MG63 (cell line): ENCODE measurements at regions not wholly inside any gene's neighbourhood (a gene's known extent, or its start where the extent isn't known, plus 50 kb on each side); places are given as distances from the start of the nearest gene placed in this dataset.

Experiments
- DNase-seq: peaks from one replicate; pipeline ENCODE4 v3.0.0-alpha.2; 2020
- H3K27me3 ChIP-seq: fragments of 250-450 bp; sonication (Bioruptor Pico); 2 replicates; pipeline ENCODE4 v1.5.1; 2020; ENCODE audit warnings: mild to moderate bottlenecking, moderate library complexity
- H3K36me3 ChIP-seq: fragments of 250-450 bp; sonication (Bioruptor Pico); 2 replicates; pipeline ENCODE4 v1.5.1; 2020; ENCODE audit warnings: mild to moderate bottlenecking, moderate library complexity
- H3K4me3 ChIP-seq: fragments of 250-450 bp; sonication (Bioruptor Pico); 2 replicates; pipeline ENCODE4 v1.5.1; 2020; ENCODE audit warnings: mild to moderate bottlenecking, moderate library complexity
- H3K9me3 ChIP-seq: fragments of 250-450 bp; sonication (Bioruptor Pico); 2 replicates; pipeline ENCODE4 v1.5.1; 2020; ENCODE audit warnings: mild to moderate bottlenecking, moderate library complexity

DNA sequence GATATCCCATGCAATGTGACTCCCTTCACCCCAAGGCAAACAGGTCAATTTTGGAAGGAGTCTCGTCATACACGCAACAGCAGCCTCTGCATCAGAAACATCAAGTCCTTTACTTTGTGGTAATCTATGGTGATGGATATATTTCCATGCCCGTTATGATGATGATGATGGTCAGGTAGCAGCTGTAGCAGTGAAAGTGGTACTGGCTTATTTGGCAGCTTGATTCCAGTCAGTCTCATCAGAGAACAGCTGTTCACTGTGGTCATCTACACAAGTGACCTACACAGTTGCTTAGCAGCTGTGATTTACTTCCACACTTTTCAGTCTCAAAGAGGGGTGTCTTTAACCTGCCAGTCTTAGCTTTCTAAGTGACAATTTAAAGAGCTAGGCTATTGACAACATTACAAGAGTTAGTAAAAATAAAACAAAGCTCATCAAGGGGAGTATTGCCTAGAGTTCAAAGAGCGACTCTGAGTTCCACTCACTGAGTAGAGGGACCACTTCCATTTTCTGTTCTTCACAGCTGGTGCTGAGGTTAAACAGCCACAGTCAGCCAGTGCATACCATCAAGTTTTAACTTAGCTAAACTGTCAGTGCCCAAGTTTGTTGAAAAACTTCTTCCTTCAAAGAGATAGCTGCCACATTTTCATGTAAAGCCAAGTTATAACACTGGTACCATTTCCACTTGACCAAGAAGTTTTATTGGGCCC is 587.4 kb upstream of the KCNMB2 start:
- Histone ChIP-seq H3K36me3 (no peaks in the 10 kb centered on the region), H3K9me3 (no peaks in the 10 kb centered on the region), H3K4me3 (no peak overlapping the region), H3K27me3 (no peaks in the 10 kb centered on the region)
- no peak for DNase-seq

DNA sequence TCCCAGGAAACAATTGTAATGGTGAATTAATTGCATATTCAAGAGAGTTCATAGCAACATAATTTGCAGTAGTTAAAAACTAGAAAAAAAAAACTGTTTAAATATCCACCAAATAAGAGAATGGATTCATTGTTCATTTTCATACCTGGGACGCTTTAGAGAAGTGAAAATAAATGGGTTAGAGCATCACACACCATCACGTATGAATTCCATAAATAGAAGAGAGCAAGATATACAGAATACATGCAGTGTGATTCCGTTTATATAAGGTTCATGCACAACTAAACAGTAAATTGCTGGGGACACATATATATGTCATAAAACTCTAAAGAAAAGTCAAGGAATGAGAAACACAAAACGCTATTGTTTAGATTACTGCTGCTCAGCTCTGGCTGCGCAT is 577.0 kb upstream of the KCNMB2 start:
- Histone ChIP-seq H3K36me3 (no peaks in the 10 kb centered on the region), H3K27me3 (no peaks in the 10 kb centered on the region), H3K9me3 (no peaks in the 10 kb centered on the region), H3K4me3 (no peak overlapping the region)
- no peak for DNase-seq

- no peak overlapping the region for H3K4me3 ChIP-seq
- H3K27me3 ChIP-seq = no peaks in the 10 kb centered on the region
- DNase-seq = peak; percentile 20
These were observed 576.2 kb upstream of the KCNMB2 start for GRCh38 chr3:177960014-177960413.

GRCh38 chr3:177960722-177961121 is 575.5 kb upstream of the KCNMB2 start:
- Histone ChIP-seq H3K36me3 (no peaks in the 10 kb centered on the region), H3K27me3 (no peaks in the 10 kb centered on the region), H3K4me3 (no peak overlapping the region), H3K9me3 (no peaks in the 10 kb centered on the region)
- DNase-seq = peak; percentile 2

More at GRCh38 chr3:177960014-177960413, 576.2 kb upstream of the KCNMB2 start:
- Histone ChIP-seq H3K36me3 (no peaks in the 10 kb centered on the region), H3K9me3 (no peaks in the 10 kb centered on the region)

DNA sequence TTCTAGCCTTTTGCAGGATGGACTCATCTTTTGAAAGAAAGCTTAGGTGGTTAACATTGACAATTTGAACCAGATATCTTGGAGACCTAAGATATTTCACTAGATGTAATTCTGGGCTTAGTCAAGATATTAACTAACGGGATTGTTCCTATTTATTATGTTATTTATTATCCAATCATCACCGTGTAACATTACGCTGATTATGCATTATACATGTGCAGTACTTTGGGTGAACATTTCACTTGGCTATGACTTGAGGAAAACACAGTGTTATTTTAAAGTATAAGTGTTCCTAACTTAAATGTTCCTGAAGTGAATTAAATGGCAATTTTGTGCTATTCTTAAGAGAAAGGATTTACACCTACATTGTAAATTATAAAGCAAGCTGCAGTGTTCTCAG is 574.5 kb upstream of the KCNMB2 start:
- H3K4me3 ChIP-seq = no peak overlapping the region
- H3K36me3 ChIP-seq = no peaks in the 10 kb centered on the region
- DNase-seq = no peak
- H3K9me3 ChIP-seq = no peaks in the 10 kb centered on the region
- H3K27me3 ChIP-seq = no peaks in the 10 kb centered on the region

DNA sequence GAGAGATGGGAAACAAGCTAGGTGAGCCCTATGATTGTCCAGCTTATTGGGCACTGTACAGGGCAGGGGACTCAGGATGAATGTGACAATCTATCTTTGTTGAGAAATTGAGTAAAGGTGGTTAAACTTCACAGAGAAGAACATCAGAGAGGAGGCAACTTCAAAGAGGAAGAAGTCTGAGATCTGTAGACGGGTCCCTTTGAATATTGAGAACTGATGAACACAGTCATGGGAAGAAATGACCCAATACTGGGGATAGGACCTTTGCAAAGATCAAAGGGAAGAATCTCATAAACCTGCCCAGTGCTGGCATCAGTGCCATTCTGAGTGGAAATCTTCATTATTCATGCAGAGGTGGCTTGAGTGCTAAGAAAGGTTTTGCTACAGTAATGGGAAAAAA is 569.7 kb upstream of the KCNMB2 start:
- H3K36me3 ChIP-seq = no peaks in the 10 kb centered on the region
- H3K9me3 ChIP-seq = no peaks in the 10 kb centered on the region
- no peaks in the 10 kb centered on the region for H3K27me3 ChIP-seq
- H3K4me3 ChIP-seq = no peak overlapping the region
- DNase-seq = no peak

- peak; percentile 34 for DNase-seq
- no peak overlapping the region for H3K4me3 ChIP-seq
- no peaks in the 10 kb centered on the region for H3K27me3 ChIP-seq
- H3K36me3 ChIP-seq = no peaks in the 10 kb centered on the region
- H3K9me3 ChIP-seq = no peaks in the 10 kb centered on the region
These were observed 567.3 kb upstream of the KCNMB2 start for GRCh38 chr3:177968891-177969290.

DNA sequence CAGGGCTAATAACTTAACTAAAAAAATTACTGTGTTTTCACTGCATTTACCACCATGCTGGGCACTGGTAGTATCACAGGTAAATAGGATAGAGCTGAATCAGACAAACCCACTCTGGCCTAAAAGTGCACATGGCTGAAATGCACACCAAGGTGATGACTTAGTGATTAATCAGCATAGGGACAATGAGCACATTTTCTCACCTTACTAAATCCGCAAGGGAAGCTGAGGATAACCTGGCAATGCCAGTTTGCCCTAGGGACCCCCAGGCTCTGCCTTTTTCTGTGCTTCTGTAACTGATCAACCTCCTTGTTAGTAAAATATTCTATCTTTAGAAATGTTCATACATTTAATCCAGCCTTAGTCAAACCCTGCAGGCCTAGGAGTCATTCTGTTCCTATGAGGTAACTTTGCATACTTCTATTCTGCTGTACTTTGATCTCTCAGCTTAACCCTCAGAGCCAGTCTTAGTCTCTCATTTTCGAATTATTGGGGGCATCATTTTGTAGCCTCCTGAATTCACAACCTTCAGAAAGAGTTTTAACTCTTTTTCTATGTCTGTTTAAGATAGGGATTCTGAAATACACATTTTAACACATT is 562.9 kb upstream of the KCNMB2 start:
- Histone ChIP-seq H3K36me3 (no peaks in the 10 kb centered on the region), H3K9me3 (no peaks in the 10 kb centered on the region)
- DNase-seq = no peak

GRCh38 chr3:177976241-177976640 is 560.0 kb upstream of the KCNMB2 start:
- H3K9me3 ChIP-seq = no peaks in the 10 kb centered on the region
- H3K27me3 ChIP-seq = no peaks in the 10 kb centered on the region
- H3K4me3 ChIP-seq = no peak overlapping the region
- DNase-seq = no peak
- H3K36me3 ChIP-seq = no peaks in the 10 kb centered on the region

More for the DNA sequence above, 562.9 kb upstream of the KCNMB2 start:
- no peaks in the 10 kb centered on the region for H3K27me3 ChIP-seq
- no peak overlapping the region for H3K4me3 ChIP-seq

- Histone ChIP-seq H3K9me3 (no peaks in the 10 kb centered on the region), H3K4me3 (no peak overlapping the region)
- no peak for DNase-seq
These were observed 559.4 kb upstream of the KCNMB2 start for GRCh38 chr3:177976866-177977265.

DNA sequence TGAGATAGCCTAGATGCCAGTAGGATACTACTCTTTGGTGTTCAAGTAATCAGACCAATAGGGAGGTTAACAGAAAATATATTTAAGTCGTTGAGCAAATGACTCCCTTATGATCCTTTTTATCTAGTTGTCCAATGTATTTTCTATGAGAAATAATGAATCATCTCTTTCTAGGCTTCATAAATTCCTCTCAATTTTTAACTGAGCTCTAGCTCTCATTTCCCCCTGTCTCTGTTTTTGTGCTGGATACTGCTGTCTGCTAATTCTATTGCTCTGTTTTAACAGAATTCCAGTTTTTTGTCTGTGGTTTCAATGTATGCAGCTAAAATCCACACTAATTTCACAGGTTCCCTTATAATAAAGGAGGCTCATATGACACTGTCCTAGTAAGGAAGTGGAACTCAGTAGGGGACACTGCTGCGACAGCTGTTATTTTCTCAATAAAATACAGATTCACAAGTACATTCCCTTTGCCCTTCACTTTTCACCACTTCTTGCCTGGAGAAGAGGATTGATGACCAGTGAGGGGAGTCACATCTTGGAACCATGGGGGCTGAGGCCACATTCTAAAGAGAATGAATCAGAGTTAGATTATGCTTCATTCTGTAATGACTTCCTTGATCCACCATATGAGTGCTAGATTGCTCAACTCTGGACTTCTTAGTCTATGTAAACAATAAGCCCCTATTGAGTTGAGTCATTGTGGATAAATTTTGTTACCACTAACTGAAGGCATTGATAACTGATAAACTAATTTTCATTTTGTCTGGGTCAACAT is 558.7 kb upstream of the KCNMB2 start:
- no peaks in the 10 kb centered on the region for H3K27me3 ChIP-seq
- H3K36me3 ChIP-seq = no peaks in the 10 kb centered on the region
- no peak overlapping the region for H3K4me3 ChIP-seq
- H3K9me3 ChIP-seq = no peaks in the 10 kb centered on the region
- DNase-seq = peak; percentile 62

More at GRCh38 chr3:177976866-177977265, 559.4 kb upstream of the KCNMB2 start:
- Histone ChIP-seq H3K27me3 (no peaks in the 10 kb centered on the region), H3K36me3 (no peaks in the 10 kb centered on the region)

- Histone ChIP-seq H3K27me3 (no peaks in the 10 kb centered on the region), H3K4me3 (no peak overlapping the region), H3K36me3 (no peaks in the 10 kb centered on the region), H3K9me3 (no peaks in the 10 kb centered on the region)
- no peak for DNase-seq
These were observed 557.3 kb upstream of the KCNMB2 start for GRCh38 chr3:177978946-177979345.

DNA sequence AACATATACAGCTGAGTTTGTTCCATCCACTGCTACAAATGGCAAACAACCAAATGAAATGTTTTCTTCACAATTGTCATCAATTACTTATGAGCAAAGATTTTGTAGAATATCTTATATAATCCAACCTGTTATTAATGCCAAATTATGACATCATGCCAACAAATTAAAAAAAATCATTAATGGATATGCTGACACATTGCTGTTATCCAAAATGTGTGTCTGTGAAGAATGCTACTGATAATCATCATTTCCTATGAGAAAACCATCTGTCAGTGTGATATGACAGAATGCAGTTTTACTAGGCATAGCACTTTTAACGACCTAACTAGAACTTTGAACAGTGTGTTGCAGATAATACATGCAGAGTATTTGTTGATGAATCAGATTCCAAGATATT is 556.5 kb upstream of the KCNMB2 start:
- no peaks in the 10 kb centered on the region for H3K9me3 ChIP-seq
- no peaks in the 10 kb centered on the region for H3K27me3 ChIP-seq
- no peaks in the 10 kb centered on the region for H3K36me3 ChIP-seq
- H3K4me3 ChIP-seq = no peak overlapping the region
- DNase-seq = no peak

GRCh38 chr3:177981576-177981975 is 554.7 kb upstream of the KCNMB2 start:
- H3K4me3 ChIP-seq = no peak overlapping the region
- H3K27me3 ChIP-seq = no peaks in the 10 kb centered on the region
- DNase-seq = no peak
- H3K36me3 ChIP-seq = no peaks in the 10 kb centered on the region
- H3K9me3 ChIP-seq = no peaks in the 10 kb centered on the region

DNA sequence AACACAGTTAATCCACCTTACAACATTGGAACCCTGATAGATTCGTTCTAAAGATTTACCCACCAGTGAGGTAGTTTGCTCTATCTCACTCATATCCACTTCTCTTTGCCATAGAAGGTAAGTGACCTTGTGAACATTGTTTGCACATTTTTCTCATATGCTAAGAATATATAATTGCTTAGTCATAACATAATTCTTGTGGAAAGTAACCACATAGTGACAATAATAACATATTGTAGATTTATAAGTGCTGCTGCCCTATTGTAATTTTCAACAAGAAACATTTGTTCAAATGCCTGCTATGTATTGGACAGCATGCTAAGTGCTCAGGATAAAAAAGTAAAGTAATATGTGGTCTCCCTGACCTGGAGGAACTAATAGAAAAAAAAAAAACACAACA is 554.2 kb upstream of the KCNMB2 start:
- no peak for DNase-seq
- no peak overlapping the region for H3K4me3 ChIP-seq
- no peaks in the 10 kb centered on the region for H3K27me3 ChIP-seq
- no peaks in the 10 kb centered on the region for H3K9me3 ChIP-seq
- H3K36me3 ChIP-seq = no peaks in the 10 kb centered on the region

DNA sequence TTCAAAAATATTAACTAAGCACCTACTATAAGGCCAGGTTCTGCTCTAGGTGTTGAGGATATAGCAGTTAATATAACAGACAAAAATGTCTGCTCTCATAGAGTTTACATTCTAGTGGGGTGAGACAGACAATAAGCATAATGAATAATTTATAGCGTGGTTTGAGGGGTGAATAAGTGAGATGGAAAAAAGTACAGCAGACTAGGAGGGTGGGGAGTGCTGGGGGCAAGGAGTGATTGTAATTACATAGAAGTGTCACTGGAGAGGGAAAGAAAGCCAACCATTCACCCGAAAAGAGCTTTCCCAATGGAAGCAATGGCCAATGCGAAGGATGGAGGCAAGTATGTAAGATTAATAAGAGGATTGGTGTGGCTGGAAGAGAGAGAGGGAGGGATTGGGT is 552.9 kb upstream of the KCNMB2 start:
- DNase-seq = no peak
- no peak overlapping the region for H3K4me3 ChIP-seq
- H3K36me3 ChIP-seq = no peaks in the 10 kb centered on the region
- H3K9me3 ChIP-seq = no peaks in the 10 kb centered on the region
- H3K27me3 ChIP-seq = no peaks in the 10 kb centered on the region
